Activated CD8-positive, alpha-beta memory T cell treated with anti-CD3 and anti-CD28 coated beads for 48 hours (primary cell): ENCODE measurements at regions not wholly inside any gene's neighbourhood (a gene's known extent, or its start where the extent isn't known, plus 50 kb on each side); places are given as distances from the start of the nearest gene placed in this dataset.
"Not testable (repeated sequence)": the region's sequence is repeated elsewhere in the genome, so short reads cannot be mapped to it uniquely, and the experiment has no call there.

Experiments used
- DNase-seq, 3 experiments: peaks; one replicate each; pipeline ENCODE4 v3.0.0-alpha.2; 2020; ENCODE audit warnings: low read depth in 2 of 3, low spot score in 2 of 3

GRCh38 chr2:195470622-195471021, 186.4 kb upstream of the SLC39A10 start:
- DNase-seq: no peak

- no peak for DNase-seq
Measured at GRCh38 chr2:195468771-195469170, 188.3 kb upstream of the SLC39A10 start.

GRCh38 chr2:195466427-195466826, 190.6 kb upstream of the SLC39A10 start:
- DNase-seq: no peak

GRCh38 chr2:195461010-195461409, 196.0 kb upstream of the SLC39A10 start:
- DNase-seq: no peak

GRCh38 chr2:195458936-195459335, 198.1 kb upstream of the SLC39A10 start:
- no peak for DNase-seq

- no peak for DNase-seq
Measured at GRCh38 chr2:195457873-195458272, 199.2 kb upstream of the SLC39A10 start.

- no peak for DNase-seq
Measured at GRCh38 chr2:195456771-195457170, 200.3 kb upstream of the SLC39A10 start.

GRCh38 chr2:195451160-195451559, 205.9 kb upstream of the SLC39A10 start:
- DNase-seq: no peak

- DNase-seq: no peak
Measured at GRCh38 chr2:195450552-195451113, 206.4 kb upstream of the SLC39A10 start.

GRCh38 chr2:195447323-195447975, 209.6 kb upstream of the SLC39A10 start:
- no peak for DNase-seq

- no peak for DNase-seq
Measured at GRCh38 chr2:195445639-195446038, 211.4 kb upstream of the SLC39A10 start.

GRCh38 chr2:195443926-195444325, 213.1 kb upstream of the SLC39A10 start:
- DNase-seq: no peak

GRCh38 chr2:195442458-195443175, 214.4 kb upstream of the SLC39A10 start:
- DNase-seq: no peak

GRCh38 chr2:195438692-195439091, 218.3 kb upstream of the SLC39A10 start:
- DNase-seq: no peak

GRCh38 chr2:195437521-195437920, 219.5 kb upstream of the SLC39A10 start:
- no peak for DNase-seq

- no peak for DNase-seq
Measured at GRCh38 chr2:195434346-195434745, 222.7 kb upstream of the SLC39A10 start.

- not testable (repeated sequence) for DNase-seq
Measured at GRCh38 chr2:195433729-195434128, 223.3 kb upstream of the SLC39A10 start.

GRCh38 chr2:195428673-195429072, 228.4 kb upstream of the SLC39A10 start:
- no peak for DNase-seq

- DNase-seq: no peak
Measured at GRCh38 chr2:195425328-195425727, 231.7 kb upstream of the SLC39A10 start.

- no peak for DNase-seq
Measured at GRCh38 chr2:195419033-195419432, 238.0 kb upstream of the SLC39A10 start.

GRCh38 chr2:195414537-195415100, 242.4 kb upstream of the SLC39A10 start:
- DNase-seq: no peak

- DNase-seq: no peak
Measured at GRCh38 chr2:195413944-195414343, 243.1 kb upstream of the SLC39A10 start.
